ENCODE measurements at regions not wholly inside any gene's neighbourhood (a gene's known extent, or its start where the extent isn't known, plus 50 kb on each side); places are given as distances from the start of the nearest gene placed in this dataset.
"Not testable (repeated sequence)": the region's sequence is repeated elsewhere in the genome, so short reads cannot be mapped to it uniquely, and the experiment has no call there.

GRCh38 chr4:132101526-132101925 lies 1047.6 kb upstream of the PCDH10 start:
- no peak overlapping the region for H3K27ac ChIP-seq
- TF ChIP-seq CTCF (conservative IDR thresholded peaks at IDR 0.05), result no peak

- TF ChIP-seq CTCF (conservative IDR thresholded peaks at IDR 0.05), result no peak
- no peak overlapping the region for H3K27ac ChIP-seq
Measured at GRCh38 chr4:132108784-132109183, 1040.3 kb upstream of the PCDH10 start.

- no peak for TF ChIP-seq CTCF (conservative IDR thresholded peaks at IDR 0.05)
Measured at GRCh38 chr4:132114885-132115284, 1034.2 kb upstream of the PCDH10 start.

GRCh38 chr4:132122741-132123140 lies 1026.4 kb upstream of the PCDH10 start:
- H3K27ac ChIP-seq, result not testable (repeated sequence)

More at GRCh38 chr4:132114885-132115284, 1034.2 kb upstream of the PCDH10 start:
- H3K27ac ChIP-seq, result no peak overlapping the region

- TF ChIP-seq CTCF (conservative IDR thresholded peaks at IDR 0.05), result no peak
- no peak overlapping the region for H3K27ac ChIP-seq
Measured at GRCh38 chr4:132123870-132124623, 1025.0 kb upstream of the PCDH10 start.

GRCh38 chr4:132124624-132124974 lies 1024.5 kb upstream of the PCDH10 start:
- no peak for TF ChIP-seq CTCF (conservative IDR thresholded peaks at IDR 0.05)
- H3K27ac ChIP-seq, result no peak overlapping the region

- TF ChIP-seq CTCF (conservative IDR thresholded peaks at IDR 0.05), result no peak
- no peak overlapping the region for H3K27ac ChIP-seq
Measured at GRCh38 chr4:132125131-132125530, 1024.0 kb upstream of the PCDH10 start.

GRCh38 chr4:132132433-132132832 lies 1016.7 kb upstream of the PCDH10 start:
- TF ChIP-seq CTCF (conservative IDR thresholded peaks at IDR 0.05), result no peak
- no peak overlapping the region for H3K27ac ChIP-seq
